H1 (cell line): ENCODE measurements at regions not wholly inside any gene's neighbourhood (a gene's known extent, or its start where the extent isn't known, plus 50 kb on each side); places are given as distances from the start of the nearest gene placed in this dataset.

Experiments used
- CTCF ChIA-PET: fragments of 300-600 bp; sonication (Branson Sonifier 250); formaldehyde crosslinking; loops from one replicate; lab custom pipeline; 2021; ENCODE audit not compliant: partially characterized antibody; lab: Charles Lee
- POLR2A ChIA-PET: fragments of 300-600 bp; sonication (Branson Sonifier 250); formaldehyde crosslinking; loops from one replicate; lab custom pipeline; 2021; ENCODE audit warnings: inconsistent platforms; ENCODE audit not compliant: partially characterized antibody; lab: Charles Lee
- DNase-seq, 2 experiments: peaks; one replicate each; pipeline versions ENCODE4 v3.0.0 to v3.0.0-alpha.2; 2010 to 2022; ENCODE audit warnings: low spot score in 2 of 2, low read depth in 1 of 2, mixed read lengths in 1 of 2
- FAIRE-seq: peaks from 2 replicates; lab custom pipeline; 2011; peaks lifted over from hg19 to GRCh38; lab: Jason Lieb, UNC
- H2AFZ ChIP-seq: 2 replicates; pipeline ENCODE4 v1.8.1; 2012; ENCODE audit warnings: low read length, inconsistent platforms
- H2AK5ac ChIP-seq: 2 replicates; pipeline ENCODE4 v1.6.1; 2013; ENCODE audit warnings: low read depth, low read length
- H2BK120ac ChIP-seq: replicated peaks from 2 replicates; pipeline ENCODE3; 2013; ENCODE audit warnings: low read depth, low read length, inconsistent platforms
- H2BK12ac ChIP-seq: 2 replicates; pipeline ENCODE4 v1.6.1; 2013; ENCODE audit warnings: low read depth, low read length
- H2BK15ac ChIP-seq: 2 replicates; pipeline ENCODE4 v1.6.1; 2013; ENCODE audit warnings: low read length
- H2BK20ac ChIP-seq: 2 replicates; pipeline ENCODE4 v1.6.1; 2013; ENCODE audit warnings: low read length
- H2BK5ac ChIP-seq: 2 replicates; pipeline ENCODE4 v1.6.1; 2013; ENCODE audit warnings: low read depth, low read length
- H3K14ac ChIP-seq: 2 replicates; pipeline ENCODE4 v1.6.1; 2013; ENCODE audit warnings: inconsistent platforms; ENCODE audit not compliant: insufficient read length
- H3K18ac ChIP-seq: 2 replicates; pipeline ENCODE4 v1.6.1; 2013; ENCODE audit warnings: low read length; ENCODE audit errors: extremely low read depth
- H3K23ac ChIP-seq: 2 replicates; pipeline ENCODE4 v1.6.1; 2013; ENCODE audit warnings: inconsistent platforms; ENCODE audit not compliant: insufficient read length
- H3K23me2 ChIP-seq: 2 replicates; pipeline ENCODE4 v1.6.1; 2013; ENCODE audit warnings: low read depth, low read length
- H3K27ac ChIP-seq: 2 replicates; pipeline ENCODE4 v1.6.1; 2011; ENCODE audit warnings: low read depth, low read length, inconsistent platforms
- H3K27me3 ChIP-seq, 4 experiments: replicated peaks in 1 of 4; 1 replicate in 1 of 4; 2 replicates in 3 of 4; pipeline versions ENCODE4 v1.6.1 to v1.8.1; 2011 to 2013; ENCODE audit warnings: low read length in 3 of 4, mild to moderate bottlenecking in 3 of 4, inconsistent platforms in 2 of 4, mixed read lengths in 2 of 4, moderate library complexity in 1 of 4; ENCODE audit not compliant: control insufficient read depth in 3 of 4, insufficient read depth in 3 of 4; ENCODE audit errors: extremely low read depth in 1 of 4
- H3K36me3 ChIP-seq, 4 experiments: 2 replicates each; pipeline versions ENCODE4 v1.6.1 to v1.8.1; 2011 to 2013; ENCODE audit warnings: mild to moderate bottlenecking in 4 of 4, low read length in 3 of 4, moderate library complexity in 2 of 4, control low read depth in 1 of 4, inconsistent platforms in 1 of 4; ENCODE audit not compliant: insufficient read depth in 4 of 4, control insufficient read depth in 2 of 4
- H3K4ac ChIP-seq: replicated peaks from 2 replicates; pipeline ENCODE3; 2013; ENCODE audit warnings: low read length, low read depth, mixed read lengths, inconsistent platforms; ENCODE audit not compliant: insufficient read length
- H3K4me1 ChIP-seq, 4 experiments: replicated peaks in 1 of 4; 1 replicate in 1 of 4; 2 replicates in 3 of 4; pipeline versions ENCODE4 v1.6.1 to v1.8.1; 2011 to 2013; ENCODE audit warnings: low read length in 3 of 4, inconsistent platforms in 2 of 4, mixed read lengths in 1 of 4; ENCODE audit not compliant: insufficient read depth in 4 of 4, control insufficient read depth in 3 of 4
- H3K4me2 ChIP-seq, 2 experiments: 2 replicates each; pipeline versions ENCODE4 v1.6.1 to v1.8.1; 2011 to 2013; ENCODE audit warnings: low read depth in 2 of 2, low read length in 2 of 2, control low read depth in 1 of 2, inconsistent platforms in 1 of 2, mild to moderate bottlenecking in 1 of 2; ENCODE audit not compliant: insufficient read depth in 1 of 2
- H3K4me3 ChIP-seq, 4 experiments: fragments of 200-600, 300-600 bp in 1 of 4; sonication (generic), shearing (Covaris generic), sonication (Bioruptor Twin) in 1 of 4; 2 replicates each; pipeline versions ENCODE4 v1.5.1 to v1.8.1; 2011 to 2016; ENCODE audit warnings: low read length in 4 of 4, low read depth in 3 of 4, control low read depth in 2 of 4, inconsistent platforms in 2 of 4, mild to moderate bottlenecking in 2 of 4, mixed read lengths in 1 of 4, moderate library complexity in 1 of 4; ENCODE audit not compliant: insufficient read depth in 2 of 4; ENCODE audit errors: extremely low read depth in 1 of 4
- H3K56ac ChIP-seq: replicated peaks from 2 replicates; pipeline ENCODE3; 2013; ENCODE audit warnings: low read depth, mild to moderate bottlenecking, mixed read lengths, low read length, inconsistent platforms; ENCODE audit not compliant: insufficient read length
- H3K79me1 ChIP-seq: 2 replicates; pipeline ENCODE4 v1.6.1; 2013; ENCODE audit warnings: low read depth, low read length, control low read depth
- H3K79me2 ChIP-seq, 2 experiments: 2 replicates each; pipeline versions ENCODE4 v1.6.1 to v1.8.1; 2012 to 2013; ENCODE audit warnings: low read length in 2 of 2, mild to moderate bottlenecking in 2 of 2, inconsistent platforms in 1 of 2; ENCODE audit not compliant: insufficient read depth in 2 of 2, control insufficient read depth in 1 of 2
- H3K9ac ChIP-seq, 4 experiments: replicated peaks in 1 of 4; 1 replicate in 1 of 4; 2 replicates in 3 of 4; pipeline versions ENCODE4 v1.6.1 to v1.8.1; 2011 to 2013; ENCODE audit warnings: low read depth in 3 of 4, low read length in 3 of 4, control low read depth in 2 of 4, mild to moderate bottlenecking in 2 of 4, moderate library complexity in 2 of 4, inconsistent platforms in 1 of 4; ENCODE audit errors: extremely low read depth in 1 of 4
- H3K9me3 ChIP-seq, 2 experiments: 2 replicates each; pipeline versions ENCODE4 v1.6.1 to v1.8.1; 2012 to 2013; ENCODE audit warnings: mild to moderate bottlenecking in 2 of 2, moderate library complexity in 2 of 2, control low read depth in 1 of 2, inconsistent platforms in 1 of 2, low read depth in 1 of 2, low read length in 1 of 2, mixed read lengths in 1 of 2; ENCODE audit not compliant: insufficient read depth in 2 of 2
- H4K20me1 ChIP-seq, 2 experiments: replicated peaks in 1 of 2; 2 replicates each; pipeline versions ENCODE3 to v1.8.1; 2011 to 2013; ENCODE audit warnings: inconsistent platforms in 2 of 2, low read length in 2 of 2, mild to moderate bottlenecking in 1 of 2; ENCODE audit not compliant: insufficient read depth in 2 of 2, control insufficient read depth in 1 of 2
- H4K5ac ChIP-seq: 2 replicates; pipeline ENCODE4 v1.6.1; 2013; ENCODE audit warnings: low read length, low read depth, mixed read lengths, inconsistent platforms; ENCODE audit not compliant: insufficient read length
- H4K8ac ChIP-seq: 2 replicates; pipeline ENCODE4 v1.8.0; 2013; ENCODE audit warnings: mild to moderate bottlenecking, moderate library complexity, low read length, inconsistent platforms; ENCODE audit not compliant: insufficient read depth; ENCODE audit errors: extremely low read depth
- H4K91ac ChIP-seq: replicated peaks from 2 replicates; pipeline ENCODE3; 2013; ENCODE audit warnings: low read length, mixed read lengths, inconsistent platforms; ENCODE audit not compliant: insufficient read length
- RNF2 ChIP-seq: fragments of 200-900, 300-1000 bp; sonication (generic); IDR thresholded peaks from 2 replicates; pipeline ENCODE4 v1.7.1; 2016; ENCODE audit warnings: borderline replicate concordance, low read depth, mild to moderate bottlenecking, antibody characterized with exemption, low read length; ENCODE audit not compliant: poor library complexity, severe bottlenecking; ENCODE audit errors: missing control alignments
- WGBS, 2 experiments: shearing (Covaris generic) in 1 of 2; methylation state at CpG; one replicate each; pipeline versions ENCODE4 v1.1.6 to v1.1.7; 2013 to 2015; ENCODE audit warnings: low lambda C conversion rate in 2 of 2, mixed read lengths in 2 of 2, inconsistent platforms in 1 of 2, low coverage in 1 of 2, missing lambda C conversion rate in 1 of 2; ENCODE audit not compliant: insufficient replicate concordance in 2 of 2, insufficient coverage in 1 of 2, insufficient read length in 1 of 2; ENCODE audit errors: extremely low coverage in 1 of 2, missing lambda C conversion rate in 1 of 2; 5-methylcytosine and 5-hydroxymethylcytosine counted together

GRCh38 chr2:83085869-83086268, 1373.2 kb downstream of the SUCLG1 start:
- Histone ChIP-seq H3K4ac (no peak overlapping the region), H3K79me1 (no peaks in the 10 kb centered on the region), H3K4me2 (no peak overlapping the region), H2BK12ac (no peak overlapping the region), H4K91ac (no peak overlapping the region), H3K79me2 (no peaks in the 10 kb centered on the region), H3K27ac (no peak overlapping the region), H4K5ac (no peak overlapping the region), H3K23ac (no peak overlapping the region), H3K9me3 (no peaks in the 10 kb centered on the region), H2BK20ac (no peak overlapping the region), H2AK5ac (no peak overlapping the region), H3K14ac (no peak overlapping the region), H3K4me3 (no peak overlapping the region), H3K23me2 (no peaks in the 10 kb centered on the region), H2BK120ac (no peak overlapping the region), H2BK5ac (no peak overlapping the region), H4K8ac (no peak overlapping the region), H3K18ac (no peak overlapping the region), H2BK15ac (no peak overlapping the region), H3K9ac (no peak overlapping the region), H4K20me1 (no peaks in the 10 kb centered on the region), H3K36me3 (no peaks in the 10 kb centered on the region), H2AFZ (no peak overlapping the region), H3K56ac (no peak overlapping the region), H3K27me3 (no peaks in the 10 kb centered on the region), H3K4me1 (no peaks in the 10 kb centered on the region)
- WGBS, 2 experiments: 88% methylated on average over 1 of the region's 2 CpGs; no CpG with 5 or more reads in 1 of the 2 experiments
- ChIA-PET CTCF (no interaction called here), POLR2A (no interaction called here)
- FAIRE-seq: no peak
- TF ChIP-seq RNF2: no peak
- no peak for DNase-seq
